Endothelial cell of umbilical vein (primary cell): ENCODE measurements at regions not wholly inside any gene's neighbourhood (a gene's known extent, or its start where the extent isn't known, plus 50 kb on each side); places are given as distances from the start of the nearest gene placed in this dataset.

Experiments used
- CTCF ChIP-seq, 2 donors: IDR thresholded peaks; 1 replicate in 1 of 2; 2 replicates in 1 of 2; pipeline ENCODE4 v1.5.1; 2011; ENCODE audit warnings: low read length in 2 of 2, mild to moderate bottlenecking in 2 of 2, moderate library complexity in 2 of 2, control low read depth in 1 of 2, inconsistent platforms in 1 of 2, low read depth in 1 of 2; ENCODE audit not compliant: insufficient read depth in 1 of 2; ENCODE audit errors: extremely low read depth in 1 of 2
- EZH2 ChIP-seq: IDR thresholded peaks from 2 replicates; pipeline ENCODE4 v1.6.1; 2012; ENCODE audit warnings: borderline replicate concordance, low read depth, mild to moderate bottlenecking, moderate library complexity, low read length, inconsistent platforms; ENCODE audit not compliant: severe bottlenecking
- FOS ChIP-seq: IDR thresholded peaks from 2 replicates; pipeline ENCODE4 v1.6.1; 2011; ENCODE audit warnings: mild to moderate bottlenecking, low read length, moderate library complexity, borderline replicate concordance; ENCODE audit not compliant: insufficient read depth
- JUN ChIP-seq: IDR thresholded peaks from 2 replicates; pipeline ENCODE4 v1.6.1; 2011; ENCODE audit warnings: borderline replicate concordance, low read depth; ENCODE audit not compliant: insufficient read length, insufficient read depth
- MAX ChIP-seq: IDR thresholded peaks from 2 replicates; pipeline ENCODE4 v1.6.1; 2011; ENCODE audit not compliant: insufficient read depth, insufficient read length
- POLR2A ChIP-seq: IDR thresholded peaks from 2 replicates; pipeline ENCODE4 v1.6.1; 2012; ENCODE audit warnings: low read depth, mild to moderate bottlenecking, control low read depth, low read length
- POLR2AphosphoS5 ChIP-seq: IDR thresholded peaks from 2 replicates; pipeline ENCODE4 v1.6.1; 2012; ENCODE audit warnings: low read depth, mild to moderate bottlenecking, control low read depth, low read length, moderate library complexity; ENCODE audit not compliant: insufficient read depth

- TF ChIP-seq JUN = no peak
- TF ChIP-seq POLR2AphosphoS5 = no peak
- no peak for TF ChIP-seq CTCF (IDR thresholded peaks at IDR 0.05; ENCODE audit: extremely low read depth in 1 of 2, insufficient read depth in 1 of 2, low read depth in 1 of 2, low read length in 2 of 2)
- TF ChIP-seq EZH2 = no peak
- no peak for TF ChIP-seq POLR2A
- TF ChIP-seq MAX = no peak
- no peak for TF ChIP-seq FOS
These were observed 326.5 kb downstream of the RPRM start for GRCh38 chr2:153152036-153152435.
